ENCODE measurements at regions not wholly inside any gene's neighbourhood (a gene's known extent, or its start where the extent isn't known, plus 50 kb on each side); places are given as distances from the start of the nearest gene placed in this dataset.

DNA sequence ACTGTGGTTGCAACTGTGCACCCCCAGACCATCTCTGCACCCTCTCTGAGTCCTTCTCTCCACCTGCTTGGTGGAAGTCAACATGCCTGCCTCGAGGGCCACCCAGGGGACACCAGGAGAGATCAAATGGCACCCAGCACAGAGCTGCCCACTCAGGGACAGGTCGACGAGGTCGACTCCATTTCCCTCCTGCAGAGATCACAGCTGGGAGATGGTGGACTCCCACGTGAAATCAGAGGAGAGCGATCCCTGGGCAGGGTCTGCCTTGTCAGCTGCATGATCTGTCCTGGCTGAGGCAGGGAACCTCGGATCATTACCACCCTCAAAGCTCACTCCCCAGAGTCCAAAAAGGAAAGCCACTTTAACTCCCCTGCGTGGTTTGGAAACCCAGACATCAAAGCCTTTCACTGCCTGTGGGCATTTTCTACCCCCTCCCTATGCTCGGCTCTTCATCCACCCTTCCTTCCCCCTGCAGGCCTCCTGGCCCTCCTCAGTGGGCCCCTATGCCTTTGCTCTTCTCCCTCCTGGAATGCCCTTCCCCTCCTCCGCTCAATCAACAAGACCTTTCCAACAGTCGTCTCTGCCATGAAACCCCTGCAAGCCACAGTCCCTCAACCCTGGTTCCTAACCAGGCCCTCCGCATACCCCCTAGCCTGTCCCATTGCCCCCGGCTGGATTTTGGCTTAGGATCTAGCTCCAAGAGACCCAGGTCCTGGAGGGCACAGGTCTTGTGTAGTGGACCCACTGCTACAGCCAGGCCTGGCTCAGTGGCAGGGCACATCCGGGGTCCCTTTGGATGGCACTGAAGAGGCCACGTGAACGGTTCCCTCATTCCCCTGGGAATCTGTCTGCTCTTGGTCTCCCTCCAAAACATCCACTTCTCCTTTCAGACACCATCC is 103.8 kb upstream of the RPL38 start:
- TF ChIP-seq, protein P1, sequence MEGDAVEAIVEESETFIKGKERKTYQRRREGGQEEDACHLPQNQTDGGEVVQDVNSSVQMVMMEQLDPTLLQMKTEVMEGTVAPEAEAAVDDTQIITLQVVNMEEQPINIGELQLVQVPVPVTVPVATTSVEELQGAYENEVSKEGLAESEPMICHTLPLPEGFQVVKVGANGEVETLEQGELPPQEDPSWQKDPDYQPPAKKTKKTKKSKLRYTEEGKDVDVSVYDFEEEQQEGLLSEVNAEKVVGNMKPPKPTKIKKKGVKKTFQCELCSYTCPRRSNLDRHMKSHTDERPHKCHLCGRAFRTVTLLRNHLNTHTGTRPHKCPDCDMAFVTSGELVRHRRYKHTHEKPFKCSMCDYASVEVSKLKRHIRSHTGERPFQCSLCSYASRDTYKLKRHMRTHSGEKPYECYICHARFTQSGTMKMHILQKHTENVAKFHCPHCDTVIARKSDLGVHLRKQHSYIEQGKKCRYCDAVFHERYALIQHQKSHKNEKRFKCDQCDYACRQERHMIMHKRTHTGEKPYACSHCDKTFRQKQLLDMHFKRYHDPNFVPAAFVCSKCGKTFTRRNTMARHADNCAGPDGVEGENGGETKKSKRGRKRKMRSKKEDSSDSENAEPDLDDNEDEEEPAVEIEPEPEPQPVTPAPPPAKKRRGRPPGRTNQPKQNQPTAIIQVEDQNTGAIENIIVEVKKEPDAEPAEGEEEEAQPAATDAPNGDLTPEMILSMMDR (IDR thresholded peaks at IDR 0.05), result no peak
- no peak for TF ChIP-seq POLR2A (IDR thresholded peaks at IDR 0.05)

All from body of pancreas (tissue), 4 donors.